Lower leg skin (tissue), 3 donors: ENCODE measurements at regions not wholly inside any gene's neighbourhood (a gene's known extent, or its start where the extent isn't known, plus 50 kb on each side); places are given as distances from the start of the nearest gene placed in this dataset.

Experiments
- POLR2A ChIP-seq, 2 donors: fragments of 450-650 bp; IDR thresholded peaks; one replicate each; pipeline ENCODE4 v1.6.1; 2016 to 2017; ENCODE audit warnings: antibody characterized with exemption in 2 of 2, mild to moderate bottlenecking in 1 of 2, moderate library complexity in 1 of 2
- TF ChIP-seq, protein P1 (sequence below), 3 donors: fragments of 450-650 bp; IDR thresholded peaks; one replicate each; pipeline ENCODE4 v1.5.1; 2016; ENCODE audit warnings: antibody characterized with exemption in 3 of 3, mild to moderate bottlenecking in 3 of 3, moderate library complexity in 2 of 3

DNA sequence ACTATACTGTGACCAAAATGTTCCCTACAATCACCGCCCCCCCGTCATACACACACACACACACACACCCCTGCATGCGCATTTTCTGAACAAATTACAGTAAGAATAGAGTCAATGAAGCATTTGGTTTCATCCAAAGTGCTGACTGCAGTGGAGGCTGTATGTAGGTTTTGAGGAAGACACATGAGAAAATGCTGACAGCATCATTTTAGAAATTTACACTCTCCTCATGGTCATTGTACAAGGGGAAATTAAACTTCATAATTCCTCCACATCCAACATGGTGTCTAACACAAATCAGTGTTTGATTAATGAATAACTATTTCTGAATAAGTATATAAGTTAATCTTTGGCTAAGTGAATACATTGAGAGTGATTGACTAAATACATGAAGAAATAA, 1126.8 kb upstream of the PHF14 start:
- TF ChIP-seq, protein P1, sequence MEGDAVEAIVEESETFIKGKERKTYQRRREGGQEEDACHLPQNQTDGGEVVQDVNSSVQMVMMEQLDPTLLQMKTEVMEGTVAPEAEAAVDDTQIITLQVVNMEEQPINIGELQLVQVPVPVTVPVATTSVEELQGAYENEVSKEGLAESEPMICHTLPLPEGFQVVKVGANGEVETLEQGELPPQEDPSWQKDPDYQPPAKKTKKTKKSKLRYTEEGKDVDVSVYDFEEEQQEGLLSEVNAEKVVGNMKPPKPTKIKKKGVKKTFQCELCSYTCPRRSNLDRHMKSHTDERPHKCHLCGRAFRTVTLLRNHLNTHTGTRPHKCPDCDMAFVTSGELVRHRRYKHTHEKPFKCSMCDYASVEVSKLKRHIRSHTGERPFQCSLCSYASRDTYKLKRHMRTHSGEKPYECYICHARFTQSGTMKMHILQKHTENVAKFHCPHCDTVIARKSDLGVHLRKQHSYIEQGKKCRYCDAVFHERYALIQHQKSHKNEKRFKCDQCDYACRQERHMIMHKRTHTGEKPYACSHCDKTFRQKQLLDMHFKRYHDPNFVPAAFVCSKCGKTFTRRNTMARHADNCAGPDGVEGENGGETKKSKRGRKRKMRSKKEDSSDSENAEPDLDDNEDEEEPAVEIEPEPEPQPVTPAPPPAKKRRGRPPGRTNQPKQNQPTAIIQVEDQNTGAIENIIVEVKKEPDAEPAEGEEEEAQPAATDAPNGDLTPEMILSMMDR (IDR thresholded peaks at IDR 0.05): no peak
- no peak for TF ChIP-seq POLR2A (IDR thresholded peaks at IDR 0.05)
